H1 (cell line): ENCODE measurements at regions not wholly inside any gene's neighbourhood (a gene's known extent, or its start where the extent isn't known, plus 50 kb on each side); places are given as distances from the start of the nearest gene placed in this dataset.

Source experiments
- CEBPB ChIP-seq: IDR thresholded peaks from 2 replicates; pipeline ENCODE4 v1.6.1; 2012; ENCODE audit warnings: low read depth, low read length
- CHD7 ChIP-seq: fragments of 300-600 bp; sonication (generic); IDR thresholded peaks from 2 replicates; pipeline ENCODE4 v1.7.1; 2012; ENCODE audit warnings: low read length, moderate library complexity, mild to moderate bottlenecking, inconsistent platforms; ENCODE audit not compliant: insufficient replicate concordance
- EGR1 ChIP-seq: IDR thresholded peaks from 2 replicates; pipeline ENCODE4 v1.6.1; 2011; ENCODE audit warnings: low read depth, low read length, borderline replicate concordance
- EP300 ChIP-seq, 2 experiments: IDR thresholded peaks; 1 replicate in 1 of 2; 2 replicates in 1 of 2; pipeline ENCODE4 v1.6.1; 2011 to 2012; ENCODE audit warnings: low read depth in 2 of 2, low read length in 2 of 2, mild to moderate bottlenecking in 2 of 2, borderline replicate concordance in 1 of 2, inconsistent platforms in 1 of 2, moderate library complexity in 1 of 2
- EZH2 ChIP-seq: fragments of 200-600 bp; sonication (generic); IDR thresholded peaks from 2 replicates; pipeline ENCODE4 v1.7.1; 2012; ENCODE audit warnings: low read depth, mild to moderate bottlenecking, moderate library complexity, low read length, inconsistent platforms; ENCODE audit not compliant: severe bottlenecking
- GTF2F1 ChIP-seq: IDR thresholded peaks from 2 replicates; pipeline ENCODE4 v1.6.1; 2012; ENCODE audit warnings: low read depth, low read length, improper control_type of control experiment, borderline replicate concordance
- KDM5A ChIP-seq: fragments of 200-600 bp; IDR thresholded peaks from 2 replicates; pipeline ENCODE4 v1.7.1; 2012; ENCODE audit warnings: mild to moderate bottlenecking, low read length, inconsistent platforms, mixed read lengths
- NRF1 ChIP-seq: IDR thresholded peaks from 2 replicates; pipeline ENCODE4 v1.6.1; 2011; ENCODE audit warnings: mild to moderate bottlenecking, low read depth, low read length, improper control_type of control experiment
- RBBP5 ChIP-seq: IDR thresholded peaks from 2 replicates; pipeline ENCODE4 v1.7.1; 2012; ENCODE audit warnings: low read depth, mild to moderate bottlenecking, inconsistent platforms, low read length, moderate library complexity, borderline replicate concordance
- RFX5 ChIP-seq: IDR thresholded peaks from 2 replicates; pipeline ENCODE4 v1.6.1; 2011; ENCODE audit warnings: low read depth, low read length, improper control_type of control experiment, borderline replicate concordance
- RXRA ChIP-seq: IDR thresholded peaks from 2 replicates; pipeline ENCODE4 v1.6.1; 2011; ENCODE audit warnings: low read depth, mild to moderate bottlenecking, low read length, moderate library complexity; ENCODE audit not compliant: insufficient read depth
- SP1 ChIP-seq: IDR thresholded peaks from 2 replicates; pipeline ENCODE4 v1.6.1; 2011; ENCODE audit warnings: low read depth, low read length

- TF ChIP-seq CHD7 = no peak
- no peak for TF ChIP-seq NRF1
- no peak for TF ChIP-seq RXRA
- no peak for TF ChIP-seq KDM5A
- TF ChIP-seq RFX5 = no peak
- no peak for TF ChIP-seq CEBPB
- TF ChIP-seq GTF2F1 = no peak
- no peak for TF ChIP-seq EGR1
- no peak for TF ChIP-seq RBBP5
- no peak for TF ChIP-seq EP300 (IDR thresholded peaks at IDR 0.05; ENCODE audit: borderline replicate concordance in 1 of 2, low read depth in 2 of 2, low read length in 2 of 2)
- no peak for TF ChIP-seq EZH2
- no peak for TF ChIP-seq SP1
These were observed 255.1 kb upstream of the GK2 start (continued) for GRCh38 chr4:79663141-79663540.
